Stimulated activated CD4-positive, alpha-beta T cell treated with anti-CD3 and anti-CD28 coated beads, Interleukin-12 subunit alpha, Interleukin-12 subunit beta, amount 100 ng/mL, for 4 hours (primary cell): ENCODE measurements at regions not wholly inside any gene's neighbourhood (a gene's known extent, or its start where the extent isn't known, plus 50 kb on each side); places are given as distances from the start of the nearest gene placed in this dataset.
"Not testable (repeated sequence)": the region's sequence is repeated elsewhere in the genome, so short reads cannot be mapped to it uniquely, and the experiment has no call there.

ENCODE experiments used
- DNase-seq: peaks from one replicate; pipeline ENCODE4 v3.0.0-alpha.2; 2020

GRCh38 chr5:36489505-36489904, 116.9 kb upstream of the SLC1A3 start:
- DNase-seq: no peak

- DNase-seq: no peak
Measured at GRCh38 chr5:36491856-36492255, 114.5 kb upstream of the SLC1A3 start.

- no peak for DNase-seq
Measured at GRCh38 chr5:36492984-36493654, 113.3 kb upstream of the SLC1A3 start.

GRCh38 chr5:36494028-36494427, 112.4 kb upstream of the SLC1A3 start:
- DNase-seq: no peak

GRCh38 chr5:36494841-36495601, 111.4 kb upstream of the SLC1A3 start:
- DNase-seq: no peak

- no peak for DNase-seq
Measured at GRCh38 chr5:36495611-36496010, 110.8 kb upstream of the SLC1A3 start.

- DNase-seq: no peak
Measured at GRCh38 chr5:36496471-36496870, 109.9 kb upstream of the SLC1A3 start.

GRCh38 chr5:36502608-36503007, 103.8 kb upstream of the SLC1A3 start:
- no peak for DNase-seq

GRCh38 chr5:36505021-36505420, 101.4 kb upstream of the SLC1A3 start:
- DNase-seq: no peak

- DNase-seq: peak; percentile 67
Measured at GRCh38 chr5:36507332-36507952, 99.0 kb upstream of the SLC1A3 start.

- not testable (repeated sequence) for DNase-seq
Measured at GRCh38 chr5:36508331-36508730, 98.1 kb upstream of the SLC1A3 start.

GRCh38 chr5:36513647-36514046, 92.8 kb upstream of the SLC1A3 start:
- not testable (repeated sequence) for DNase-seq

GRCh38 chr5:36519881-36520280, 86.5 kb upstream of the SLC1A3 start:
- no peak for DNase-seq

- DNase-seq: no peak
Measured at GRCh38 chr5:36521219-36521618, 85.2 kb upstream of the SLC1A3 start.

GRCh38 chr5:36521838-36522745, 84.3 kb upstream of the SLC1A3 start:
- no peak for DNase-seq

- DNase-seq: no peak
Measured at GRCh38 chr5:36522746-36523065, 83.7 kb upstream of the SLC1A3 start.

- DNase-seq: no peak
Measured at GRCh38 chr5:36523450-36523849, 83.0 kb upstream of the SLC1A3 start.

GRCh38 chr5:36523926-36524325, 82.5 kb upstream of the SLC1A3 start:
- no peak for DNase-seq

GRCh38 chr5:36526537-36526936, 79.9 kb upstream of the SLC1A3 start:
- no peak for DNase-seq

GRCh38 chr5:36528588-36528987, 77.8 kb upstream of the SLC1A3 start:
- no peak for DNase-seq

GRCh38 chr5:36529142-36529541, 77.3 kb upstream of the SLC1A3 start:
- DNase-seq: no peak

- DNase-seq: no peak
Measured at GRCh38 chr5:36530215-36530614, 76.2 kb upstream of the SLC1A3 start.

- no peak for DNase-seq
Measured at GRCh38 chr5:36531401-36531800, 75.0 kb upstream of the SLC1A3 start.
